ENCODE measurements at regions not wholly inside any gene's neighbourhood (a gene's known extent, or its start where the extent isn't known, plus 50 kb on each side); places are given as distances from the start of the nearest gene placed in this dataset.

DNA sequence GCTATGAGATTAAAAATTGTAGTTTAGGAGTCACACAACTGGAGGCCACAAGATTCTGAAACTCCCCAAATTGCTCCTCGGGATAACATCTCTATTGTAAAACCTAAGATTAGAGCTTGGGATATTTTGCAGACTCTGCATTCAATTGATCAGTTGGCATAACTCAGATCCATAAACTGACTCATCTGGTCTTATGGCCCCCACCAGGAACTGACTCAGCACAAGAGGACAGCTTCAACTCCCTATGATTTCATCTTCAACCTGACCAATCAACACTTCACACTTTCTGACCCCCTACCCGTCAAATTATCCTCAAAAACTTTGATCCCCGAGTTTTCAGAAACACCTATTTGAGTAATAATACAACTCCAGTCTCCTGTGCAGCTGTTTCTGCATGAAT lies 257.3 kb downstream of the HAO1 start:
- in situ Hi-C loops (cut with MboI; ENCODE audit: low sequenced_read_pairs) = no loop called here

DNA sequence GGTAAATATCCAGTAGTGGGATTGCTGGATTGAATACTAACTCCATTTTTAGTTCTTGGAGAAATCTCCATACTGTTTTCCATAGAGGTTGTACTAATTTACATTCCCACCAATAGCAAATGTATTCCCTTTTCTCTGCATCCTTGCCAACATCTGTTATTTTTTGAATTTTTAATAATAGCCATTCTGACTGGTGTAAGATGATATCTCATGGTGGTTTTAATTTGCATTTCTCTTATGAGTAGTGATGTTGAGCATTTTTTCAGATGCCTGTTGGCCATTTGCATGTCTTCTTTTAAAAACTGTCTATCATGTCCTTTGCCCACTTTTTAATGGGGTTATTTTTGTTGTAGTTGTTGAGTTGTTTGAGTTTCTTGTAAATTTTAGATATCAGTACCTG lies 253.2 kb downstream of the HAO1 start:
- in situ Hi-C loops (cut with MboI; ENCODE audit: low sequenced_read_pairs) = no loop called here

DNA sequence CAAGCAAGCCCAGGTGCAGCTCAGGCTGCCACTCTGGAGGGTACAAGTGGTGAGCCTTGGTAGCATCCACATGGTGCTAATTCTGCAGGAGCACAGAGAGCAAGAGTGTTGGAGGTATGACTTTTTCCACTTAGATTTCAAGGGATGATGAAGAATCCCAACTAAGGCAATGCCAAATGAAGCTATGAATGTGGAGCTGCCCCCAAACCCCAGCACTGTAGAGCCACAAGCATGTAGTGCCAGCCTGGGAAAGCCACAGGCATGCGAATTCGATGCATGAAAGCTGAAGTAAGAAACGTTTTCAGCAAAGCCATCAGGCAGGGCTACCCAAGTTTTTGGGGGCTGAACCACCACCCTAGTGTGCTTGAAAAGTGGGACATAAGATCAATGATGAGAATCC lies 251.1 kb downstream of the HAO1 start:
- in situ Hi-C loops (cut with MboI; ENCODE audit: low sequenced_read_pairs) = no loop called here

- in situ Hi-C loops (cut with MboI; ENCODE audit: low sequenced_read_pairs) = no loop called here
Measured at GRCh38 chr20:7691647-7692269, 248.5 kb downstream of the HAO1 start.

DNA sequence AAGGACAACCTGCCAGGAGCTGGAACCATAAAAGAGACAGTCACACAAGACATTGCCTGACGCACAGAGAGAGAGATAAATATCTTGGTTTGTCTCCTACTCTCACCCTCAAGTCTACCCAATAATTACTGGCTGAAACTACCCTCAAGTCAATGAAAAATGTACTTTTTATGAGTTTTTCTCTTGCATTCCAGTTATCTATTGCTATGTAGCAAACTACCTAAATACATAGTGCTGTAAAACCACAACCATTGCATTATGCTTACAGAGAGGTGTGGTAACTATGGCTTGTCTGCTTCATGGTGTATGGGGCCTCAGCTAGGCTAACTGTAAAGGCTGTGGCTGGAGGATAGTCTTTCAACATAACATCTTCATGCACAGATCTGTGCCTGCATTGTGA lies 247.8 kb downstream of the HAO1 start:
- in situ Hi-C loops (cut with MboI; ENCODE audit: low sequenced_read_pairs) = no loop called here

- in situ Hi-C loops (cut with MboI; ENCODE audit: low sequenced_read_pairs) = no loop called here
Measured at GRCh38 chr20:7693761-7694160, 246.5 kb downstream of the HAO1 start.

DNA sequence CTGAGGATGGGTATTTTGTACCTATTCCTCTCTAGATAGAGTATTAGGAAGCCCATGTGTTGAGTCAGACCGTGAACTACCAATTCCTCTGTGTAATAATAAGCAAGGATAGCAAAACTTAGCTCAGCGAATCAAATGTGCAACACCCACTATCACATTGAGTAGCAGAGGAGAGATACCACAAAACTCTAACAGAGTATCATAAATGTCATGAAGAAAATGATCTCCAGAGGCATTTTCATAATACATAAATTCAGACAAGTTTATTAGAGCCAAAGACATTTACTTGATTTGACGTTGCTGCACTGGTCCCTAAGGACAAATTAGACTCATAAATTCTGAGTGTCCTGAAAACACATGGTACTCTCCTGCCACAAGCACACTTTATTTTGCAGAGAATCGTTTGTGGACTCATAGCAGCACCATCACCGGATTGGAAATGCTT lies 245.2 kb downstream of the HAO1 start:
- in situ Hi-C loops (cut with MboI; ENCODE audit: low sequenced_read_pairs) = no loop called here

GRCh38 chr20:7695635-7696034 lies 244.6 kb downstream of the HAO1 start:
- in situ Hi-C loops (cut with MboI; ENCODE audit: low sequenced_read_pairs) = no loop called here

DNA sequence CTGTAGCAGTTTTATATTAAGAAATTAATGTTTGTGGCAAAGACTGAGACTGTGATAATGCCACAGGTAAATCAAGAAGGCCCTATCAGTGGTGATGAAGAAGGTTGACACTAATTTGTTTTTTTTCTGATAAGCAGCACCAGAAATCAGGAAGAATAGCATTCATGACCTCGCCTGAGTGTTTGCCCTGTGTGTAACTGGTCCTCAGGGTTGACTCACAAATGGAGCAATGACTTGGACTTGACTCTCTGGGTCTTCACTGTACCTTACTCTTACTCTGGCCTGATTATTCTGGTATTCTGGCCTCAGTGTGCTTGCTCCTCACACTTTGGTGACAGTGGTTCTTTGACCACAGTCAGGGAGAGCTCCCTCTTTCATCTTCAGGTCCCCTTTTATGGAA lies 243.9 kb downstream of the HAO1 start:
- in situ Hi-C loops (cut with MboI; ENCODE audit: low sequenced_read_pairs) = no loop called here

- in situ Hi-C loops (cut with MboI; ENCODE audit: low sequenced_read_pairs) = no loop called here
Measured at GRCh38 chr20:7702141-7702540, 238.1 kb downstream of the HAO1 start.

DNA sequence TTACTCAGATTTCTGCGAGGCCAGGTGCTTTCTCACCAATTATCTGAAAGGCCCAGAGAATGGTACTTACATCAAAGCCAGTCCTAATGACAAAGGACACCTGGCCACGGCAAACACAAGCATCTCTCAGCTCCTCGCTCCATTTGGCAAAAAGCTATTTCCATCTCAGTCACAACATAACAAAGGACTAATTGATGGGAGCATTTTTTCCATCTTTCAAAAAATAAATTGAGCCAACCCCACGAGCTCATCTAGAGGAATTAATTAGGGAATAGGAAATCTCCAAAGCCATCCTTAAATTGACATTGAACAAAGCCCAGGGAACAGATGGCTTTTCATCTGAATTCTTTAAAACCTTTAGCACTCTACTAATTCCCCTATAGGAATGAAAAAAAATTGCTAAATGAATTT lies 236.7 kb downstream of the HAO1 start:
- in situ Hi-C loops (cut with MboI; ENCODE audit: low sequenced_read_pairs) = no loop called here

DNA sequence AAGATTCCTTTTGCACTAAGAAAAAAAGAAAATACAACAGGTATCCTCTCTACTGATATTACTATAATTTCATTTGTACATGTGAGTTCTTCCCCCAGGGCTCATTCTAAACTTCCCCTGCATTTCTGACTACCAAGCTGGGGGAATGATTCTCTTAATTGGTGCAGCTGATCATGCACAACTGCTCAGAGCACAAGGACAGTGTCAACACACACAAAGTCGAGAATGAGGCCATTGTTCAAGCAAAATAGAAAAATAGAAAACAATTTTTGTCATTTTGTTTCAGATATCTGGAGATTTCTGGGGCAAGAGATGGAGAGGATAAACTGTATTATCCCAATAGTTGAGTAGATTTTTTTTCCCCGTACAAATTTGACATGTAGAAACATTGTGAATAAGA lies 236.3 kb downstream of the HAO1 start:
- in situ Hi-C loops (cut with MboI; ENCODE audit: low sequenced_read_pairs) = no loop called here

DNA sequence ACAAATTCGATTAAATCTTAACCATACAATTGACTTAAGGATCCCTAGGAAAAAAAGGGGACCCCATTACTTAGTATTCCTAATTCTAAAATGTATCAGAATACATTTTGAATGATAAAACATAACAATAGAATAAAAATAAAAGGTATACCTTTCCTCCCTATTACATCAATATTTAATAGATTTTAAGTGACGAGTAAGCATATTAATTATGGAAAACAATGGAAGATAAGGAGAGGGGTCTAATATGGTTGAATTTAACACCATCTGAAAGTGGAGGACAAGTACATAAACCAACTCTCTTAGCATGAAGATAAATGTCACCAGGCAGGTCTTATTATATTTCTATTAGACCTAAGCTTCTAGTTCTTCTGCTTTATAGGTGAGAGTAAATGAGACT lies 232.1 kb downstream of the HAO1 start:
- in situ Hi-C loops (cut with MboI; ENCODE audit: low sequenced_read_pairs) = no loop called here

DNA sequence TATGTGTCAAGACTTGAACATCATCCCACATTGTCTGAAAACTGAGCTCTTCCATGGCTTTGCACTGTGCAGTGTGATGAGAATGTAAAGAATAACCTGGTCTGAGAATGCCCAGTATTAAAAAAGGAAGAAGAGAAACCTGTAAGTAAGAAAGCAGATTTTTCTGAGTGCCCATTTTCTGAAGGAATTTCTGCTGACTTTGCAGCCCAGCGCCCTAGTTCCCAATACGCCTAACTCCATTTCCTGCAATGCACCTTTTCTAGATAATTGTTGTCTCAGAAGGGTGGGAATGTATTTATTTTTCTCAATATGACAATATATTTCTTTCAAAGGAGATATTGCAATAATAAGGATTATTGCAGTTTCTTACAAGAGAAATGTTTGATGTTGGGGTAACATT lies 231.5 kb downstream of the HAO1 start:
- in situ Hi-C loops (cut with MboI; ENCODE audit: low sequenced_read_pairs) = no loop called here

- in situ Hi-C loops (cut with MboI; ENCODE audit: low sequenced_read_pairs) = no loop called here
Measured at GRCh38 chr20:7710440-7710839, 229.8 kb downstream of the HAO1 start.

DNA sequence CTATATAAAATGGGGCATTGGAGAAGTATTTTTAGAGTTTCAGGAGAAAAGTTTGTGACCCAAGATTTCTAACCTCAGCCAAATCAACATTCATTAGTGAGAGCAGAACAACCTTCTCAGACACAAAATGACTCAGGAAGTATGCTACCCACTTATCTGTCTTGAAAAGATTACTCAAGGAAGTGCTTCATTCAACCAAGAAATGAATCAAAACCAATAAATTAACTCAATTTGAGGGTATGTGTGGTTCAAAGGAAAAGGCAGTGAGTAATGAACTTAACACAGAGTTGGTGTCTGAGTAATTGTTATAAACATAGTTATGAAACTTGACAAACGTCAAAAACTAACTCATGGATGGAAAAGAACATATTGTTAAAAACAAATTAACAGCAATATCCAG lies 227.6 kb downstream of the HAO1 start:
- in situ Hi-C loops (cut with MboI; ENCODE audit: low sequenced_read_pairs) = no loop called here

GRCh38 chr20:7714549-7714948 lies 225.7 kb downstream of the HAO1 start:
- in situ Hi-C loops (cut with MboI; ENCODE audit: low sequenced_read_pairs) = no loop called here

DNA sequence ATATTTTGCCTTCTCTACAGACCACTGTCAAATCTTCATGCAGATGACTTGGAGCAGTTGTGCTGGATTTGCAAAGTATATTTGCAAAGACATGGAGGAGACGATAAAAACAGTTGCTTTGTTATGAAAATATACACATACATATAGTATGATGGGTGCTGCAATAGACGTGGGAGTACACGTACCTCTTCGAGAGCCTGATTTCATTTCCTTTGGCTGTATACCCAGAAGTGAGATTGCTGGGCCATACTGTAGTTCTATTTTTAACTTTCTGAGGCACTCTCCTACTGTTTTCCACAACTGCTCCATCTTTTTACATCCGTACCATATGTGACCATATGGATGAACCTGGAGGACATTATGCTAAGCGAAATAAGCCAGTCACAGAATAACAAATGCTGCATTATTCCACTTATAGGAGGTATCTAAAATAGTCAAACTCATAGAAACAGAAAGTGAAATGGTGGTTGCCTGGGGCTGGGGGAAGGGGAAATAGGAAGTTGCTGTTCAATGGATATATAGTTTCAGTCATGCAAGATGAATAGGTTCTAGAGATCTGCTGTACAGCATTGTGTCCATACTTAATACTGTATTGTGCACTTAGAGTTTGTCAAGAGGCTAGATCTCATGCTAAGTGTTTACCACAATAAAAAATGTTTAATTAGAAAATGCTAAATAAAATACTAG lies 223.8 kb downstream of the HAO1 start:
- in situ Hi-C loops (cut with MboI; ENCODE audit: low sequenced_read_pairs) = no loop called here

GRCh38 chr20:7722564-7722963 lies 217.7 kb downstream of the HAO1 start:
- in situ Hi-C loops (cut with MboI; ENCODE audit: low sequenced_read_pairs) = no loop called here

DNA sequence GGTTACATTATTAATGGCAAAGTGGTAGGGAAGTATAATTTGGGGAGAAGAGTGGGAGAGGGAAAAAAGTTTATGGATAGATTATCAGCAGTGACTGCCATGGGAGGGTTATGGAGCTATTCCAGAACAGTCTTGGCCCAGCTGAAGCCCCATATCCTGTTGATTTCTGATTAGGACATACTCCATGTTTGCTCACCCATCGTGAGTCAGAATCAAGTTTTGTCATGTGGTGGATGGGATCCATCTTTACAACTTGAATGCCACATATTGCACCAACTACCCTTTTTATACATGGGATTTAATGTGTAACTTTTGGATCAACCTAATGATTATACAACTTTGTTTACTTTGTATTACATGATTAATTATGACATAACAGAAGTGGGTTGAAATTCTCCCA lies 217.0 kb downstream of the HAO1 start:
- in situ Hi-C loops (cut with MboI; ENCODE audit: low sequenced_read_pairs) = no loop called here

DNA sequence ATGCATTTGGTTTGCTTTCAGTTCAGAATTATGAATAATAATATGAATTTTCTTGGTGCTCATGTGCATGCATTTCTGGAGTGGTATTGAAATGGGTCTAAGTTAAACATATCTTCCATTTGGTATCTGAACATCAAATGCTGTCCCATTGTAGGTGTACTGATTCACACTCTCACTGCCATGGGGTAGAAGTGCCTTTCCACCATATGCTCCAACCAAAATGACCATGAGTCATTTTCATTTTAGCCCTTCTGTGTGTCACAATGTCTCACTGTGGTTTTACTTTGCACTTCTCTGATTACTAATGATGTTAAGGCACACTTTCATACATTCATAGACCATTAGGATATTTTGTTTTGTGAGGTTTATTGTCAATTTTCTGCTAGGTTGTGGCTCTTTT lies 211.9 kb downstream of the HAO1 start:
- in situ Hi-C loops (cut with MboI; ENCODE audit: low sequenced_read_pairs) = no loop called here

DNA sequence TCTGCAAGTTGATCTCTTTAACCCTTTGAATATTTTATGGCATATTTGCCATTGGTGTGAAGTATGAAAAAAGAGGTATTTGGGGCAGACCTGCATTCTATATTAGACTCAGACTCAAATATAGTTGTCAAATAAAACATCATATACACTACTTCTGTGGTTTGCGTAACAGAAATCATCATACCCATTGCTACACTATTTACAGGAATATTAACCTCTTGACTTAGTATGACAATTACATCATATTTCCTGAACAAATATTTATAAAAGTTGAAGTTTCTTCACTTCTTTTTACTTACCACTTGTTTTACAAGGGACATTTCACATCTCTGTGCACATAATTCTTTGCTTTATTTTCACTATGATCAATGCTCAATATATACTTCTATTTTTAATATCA lies 206.0 kb downstream of the HAO1 start:
- in situ Hi-C loops (cut with MboI; ENCODE audit: low sequenced_read_pairs) = no loop called here

DNA sequence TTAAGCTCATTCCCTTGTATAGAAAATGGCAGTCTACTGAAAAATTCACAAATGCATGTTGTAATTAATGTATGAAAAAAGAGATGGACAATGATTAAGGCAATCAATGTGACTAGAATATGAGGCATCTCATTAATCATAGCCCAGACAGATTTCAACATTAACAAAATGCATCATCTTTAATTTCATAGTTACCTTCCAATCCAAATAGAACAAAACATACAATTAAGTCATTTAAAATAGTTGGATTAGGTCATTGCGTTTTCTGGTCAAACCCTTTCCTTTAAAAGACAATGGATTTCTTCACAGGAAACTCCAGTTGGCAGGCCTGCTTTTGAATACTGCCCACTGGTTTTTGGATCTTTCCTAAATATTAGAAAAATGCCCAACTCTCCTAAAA lies 203.9 kb downstream of the HAO1 start:
- in situ Hi-C loops (cut with MboI; ENCODE audit: low sequenced_read_pairs) = no loop called here

Data from HL-60/S4 treated with retinoic acid at 250 ng/mL for 4 days and 3 days (cell line).